ENCODE measurements at regions not wholly inside any gene's neighbourhood (a gene's known extent, or its start where the extent isn't known, plus 50 kb on each side); places are given as distances from the start of the nearest gene placed in this dataset.
"Not testable (repeated sequence)": the region's sequence is repeated elsewhere in the genome, so short reads cannot be mapped to it uniquely, and the experiment has no call there.

DNA sequence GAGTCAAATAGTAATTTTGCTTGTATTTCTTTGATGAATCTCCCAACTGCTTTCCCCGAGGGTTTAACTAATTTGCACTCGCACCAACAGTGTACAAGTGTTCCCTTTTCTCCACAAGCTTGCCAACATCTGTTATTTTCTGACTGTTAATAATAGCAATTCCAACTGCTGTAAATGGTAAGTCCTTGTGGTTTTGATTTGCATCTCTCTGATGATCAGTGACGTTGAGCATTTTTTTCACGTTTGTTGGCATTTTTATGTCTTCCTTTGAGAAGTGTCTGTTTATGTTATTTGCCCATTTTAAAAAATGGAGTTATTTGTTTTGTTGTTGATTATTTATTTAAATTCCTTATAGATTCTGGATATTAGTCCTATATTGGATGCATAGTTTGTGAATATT is 399.8 kb upstream of the MAN1A1 start:
- CTCF ChIA-PET, result no interaction called here
- POLR2A ChIA-PET (ENCODE audit: low non-redundant PET), result no interaction called here
- H3K27ac ChIP-seq, result no peak overlapping the region
- no peak for DNase-seq (ENCODE audit: low spot score)
- TF ChIP-seq, protein P1, sequence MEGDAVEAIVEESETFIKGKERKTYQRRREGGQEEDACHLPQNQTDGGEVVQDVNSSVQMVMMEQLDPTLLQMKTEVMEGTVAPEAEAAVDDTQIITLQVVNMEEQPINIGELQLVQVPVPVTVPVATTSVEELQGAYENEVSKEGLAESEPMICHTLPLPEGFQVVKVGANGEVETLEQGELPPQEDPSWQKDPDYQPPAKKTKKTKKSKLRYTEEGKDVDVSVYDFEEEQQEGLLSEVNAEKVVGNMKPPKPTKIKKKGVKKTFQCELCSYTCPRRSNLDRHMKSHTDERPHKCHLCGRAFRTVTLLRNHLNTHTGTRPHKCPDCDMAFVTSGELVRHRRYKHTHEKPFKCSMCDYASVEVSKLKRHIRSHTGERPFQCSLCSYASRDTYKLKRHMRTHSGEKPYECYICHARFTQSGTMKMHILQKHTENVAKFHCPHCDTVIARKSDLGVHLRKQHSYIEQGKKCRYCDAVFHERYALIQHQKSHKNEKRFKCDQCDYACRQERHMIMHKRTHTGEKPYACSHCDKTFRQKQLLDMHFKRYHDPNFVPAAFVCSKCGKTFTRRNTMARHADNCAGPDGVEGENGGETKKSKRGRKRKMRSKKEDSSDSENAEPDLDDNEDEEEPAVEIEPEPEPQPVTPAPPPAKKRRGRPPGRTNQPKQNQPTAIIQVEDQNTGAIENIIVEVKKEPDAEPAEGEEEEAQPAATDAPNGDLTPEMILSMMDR (conservative IDR thresholded peaks at IDR 0.05; ENCODE audit: low read depth), result no peak

DNA sequence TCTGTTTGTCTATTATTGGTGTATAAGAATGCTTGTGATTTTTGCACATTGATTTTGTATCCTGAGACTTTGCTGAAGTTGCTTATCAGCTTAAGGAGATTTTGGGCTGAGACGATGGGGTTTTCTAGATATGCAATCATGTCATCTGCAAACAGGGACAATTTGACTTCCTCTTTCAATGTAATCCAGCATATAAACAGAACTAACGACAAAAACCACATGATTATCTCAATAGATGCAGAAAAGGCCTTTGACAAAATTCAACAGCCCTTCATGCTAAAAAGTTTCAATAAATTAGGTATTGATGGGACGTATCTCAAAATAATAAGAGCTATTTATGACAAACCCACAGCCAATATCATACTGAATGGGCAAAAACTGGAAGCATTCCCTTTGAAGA is 399.0 kb upstream of the MAN1A1 start:
- CTCF ChIA-PET; POLR2A ChIA-PET (ENCODE audit: low non-redundant PET); DNase-seq (ENCODE audit: low spot score); H3K27ac ChIP-seq: not testable (repeated sequence)

DNA sequence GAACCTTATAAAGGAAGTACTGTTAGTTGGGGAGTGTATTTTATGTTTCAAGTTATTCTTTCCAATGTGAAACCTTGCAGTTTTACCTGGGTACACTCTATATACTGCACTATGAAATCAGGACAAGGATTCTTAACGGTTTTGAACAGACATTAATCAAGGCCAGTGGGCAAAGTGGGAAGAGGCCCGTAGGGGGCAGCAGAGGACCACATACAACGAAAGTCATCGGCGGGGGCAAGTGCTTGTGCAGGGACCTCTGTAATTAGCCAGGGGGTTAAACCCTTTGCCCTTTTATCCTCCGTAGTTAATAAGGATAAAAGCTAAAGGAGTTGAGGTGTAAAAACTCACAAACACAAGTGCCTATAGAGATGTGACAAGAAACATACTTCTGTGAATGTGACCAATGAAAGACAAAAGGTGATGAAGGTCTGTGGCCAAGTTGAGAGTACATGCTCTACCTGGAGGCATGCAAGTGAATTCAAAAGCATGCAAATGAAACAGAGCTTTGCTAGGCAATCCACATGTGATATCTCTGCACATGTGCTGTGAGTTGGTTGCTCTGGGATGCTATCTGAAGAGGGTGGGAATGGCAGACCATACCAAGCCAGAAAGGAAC is 392.7 kb upstream of the MAN1A1 start:
- CTCF ChIA-PET, result interaction anchor here (0.5 to 0.9 kb wide), 8 partner anchors 73 to 691 kb away, joined by 3 to 4 read pairs (median 3); no protein-coding TSS in a partner anchor
- POLR2A ChIA-PET (ENCODE audit: low non-redundant PET), result no interaction called here
- H3K27ac ChIP-seq, result no peak overlapping the region
- peak; percentile 38 for DNase-seq (ENCODE audit: low spot score)
- TF ChIP-seq, protein P1 (conservative IDR thresholded peaks at IDR 0.05; ENCODE audit: low read depth), result peak; percentile 82

DNA sequence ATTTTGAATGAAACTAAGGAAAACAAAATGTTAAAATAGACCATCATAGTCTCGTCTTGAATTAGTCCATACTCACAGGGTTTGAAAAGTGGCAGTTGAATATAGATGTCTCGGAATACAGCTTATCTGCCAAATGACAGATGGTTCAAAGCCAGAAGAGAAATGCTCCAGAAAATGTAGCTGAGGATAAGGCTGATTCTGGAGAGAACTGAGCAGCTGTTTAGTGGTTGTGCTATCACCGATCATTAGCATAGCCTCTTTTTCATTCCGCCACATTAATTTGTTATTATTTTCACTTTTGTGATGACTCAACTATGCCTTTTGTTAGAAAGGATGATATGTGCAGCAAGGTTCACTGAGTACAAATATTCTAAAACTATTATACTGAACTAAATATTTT is 390.2 kb upstream of the MAN1A1 start:
- CTCF ChIA-PET, result interaction anchor here (0.6 to 1.4 kb wide), 2 partner anchors 155 to 338 kb away, joined by 3 to 6 read pairs; no protein-coding TSS in a partner anchor
- DNase-seq (ENCODE audit: low spot score), result no peak
- no peak overlapping the region for H3K27ac ChIP-seq
- TF ChIP-seq, protein P1 (conservative IDR thresholded peaks at IDR 0.05; ENCODE audit: low read depth), result no peak
- POLR2A ChIA-PET (ENCODE audit: low non-redundant PET), result no interaction called here

DNA sequence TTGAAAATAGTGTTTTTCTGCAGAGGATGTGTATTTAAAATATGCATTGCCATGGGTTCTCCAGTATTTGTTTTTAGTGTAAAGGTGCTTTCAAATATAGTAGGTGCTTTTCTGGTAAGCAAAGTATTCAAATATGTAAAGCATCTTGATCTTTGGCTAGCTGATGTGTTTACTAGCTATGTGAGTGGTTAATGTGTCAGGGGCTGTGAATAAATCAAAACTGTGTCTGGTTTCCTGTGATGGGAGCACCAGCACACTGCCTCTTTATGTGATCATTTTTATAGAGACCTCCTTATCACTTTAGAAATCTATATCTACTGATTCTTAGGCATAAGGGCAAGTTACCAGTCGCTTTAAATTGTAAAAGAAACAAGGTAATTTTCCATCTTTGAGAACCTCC is 388.9 kb upstream of the MAN1A1 start:
- ChIA-PET POLR2A (ENCODE audit: low non-redundant PET) (no interaction called here), CTCF (interaction anchor here (1.4 kb wide), 1 partner anchor 339 kb away, joined by 6 read pairs; no protein-coding TSS in a partner anchor)
- no peak for DNase-seq (ENCODE audit: low spot score)
- H3K27ac ChIP-seq, result no peak overlapping the region
- TF ChIP-seq, protein P1 (conservative IDR thresholded peaks at IDR 0.05; ENCODE audit: low read depth), result no peak

DNA sequence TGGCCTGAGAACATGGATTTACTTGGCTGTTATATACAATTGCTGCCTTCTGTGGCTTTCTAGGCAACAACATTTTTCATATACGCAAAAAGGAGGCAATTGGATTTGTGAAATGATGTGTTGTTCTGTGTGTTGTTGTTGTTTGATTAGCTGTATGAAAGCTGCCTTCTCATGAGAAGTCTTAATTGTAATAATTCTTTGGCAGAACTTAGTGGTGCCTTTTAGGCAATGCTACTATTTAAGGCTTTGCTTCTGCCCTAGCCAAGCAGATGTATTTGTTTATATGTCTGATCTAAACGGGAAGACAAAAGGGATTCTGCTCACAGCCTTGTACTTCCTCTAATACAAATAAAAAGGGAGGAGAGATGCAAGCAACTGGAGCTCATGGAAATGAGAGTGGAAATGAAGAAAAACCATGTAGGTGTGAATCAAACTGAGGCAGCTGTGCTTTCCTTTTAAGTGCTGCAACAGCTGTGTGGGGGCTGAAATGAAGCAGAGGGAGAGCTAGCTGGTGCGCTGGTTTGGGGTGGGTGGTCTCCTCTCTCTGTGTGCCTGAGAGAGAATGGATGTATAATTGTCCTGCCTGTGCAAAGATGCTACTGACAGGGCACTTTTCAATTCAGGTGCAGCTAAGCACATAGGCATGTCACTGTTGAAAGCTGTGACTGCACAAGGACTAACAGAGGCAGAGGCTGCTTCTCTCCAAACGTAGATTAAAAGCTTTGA is 386.9 kb upstream of the MAN1A1 start:
- H3K27ac ChIP-seq, result no peak overlapping the region
- CTCF ChIA-PET, result interaction anchor here (0.6 kb wide), 1 partner anchor 589 kb away, joined by 6 read pairs; no protein-coding TSS in a partner anchor
- TF ChIP-seq, protein P1 (conservative IDR thresholded peaks at IDR 0.05; ENCODE audit: low read depth), result no peak
- no peak for DNase-seq (ENCODE audit: low spot score)
- POLR2A ChIA-PET (ENCODE audit: low non-redundant PET), result no interaction called here

DNA sequence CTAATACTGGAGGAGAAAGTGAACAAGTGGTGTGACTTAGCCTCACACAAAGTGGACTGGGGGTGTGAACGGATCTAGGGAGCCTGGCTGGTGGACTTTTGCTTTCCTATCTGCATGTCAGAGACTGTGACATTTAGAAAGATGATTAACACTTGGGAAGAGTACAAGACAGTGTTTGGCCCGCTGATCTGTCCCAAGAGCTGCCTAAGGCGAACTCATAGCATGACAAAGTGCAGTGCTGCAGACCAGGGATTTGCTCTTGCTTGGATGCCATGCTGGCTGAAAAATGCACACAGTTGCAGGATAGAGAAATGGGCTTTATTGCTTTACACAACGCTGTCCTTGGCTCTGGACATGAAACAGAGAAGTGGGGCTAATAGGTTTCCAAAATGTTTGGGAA is 386.0 kb upstream of the MAN1A1 start:
- DNase-seq (ENCODE audit: low spot score), result no peak
- CTCF ChIA-PET, result no interaction called here
- no peak overlapping the region for H3K27ac ChIP-seq
- TF ChIP-seq, protein P1 (conservative IDR thresholded peaks at IDR 0.05; ENCODE audit: low read depth), result no peak
- POLR2A ChIA-PET (ENCODE audit: low non-redundant PET), result no interaction called here
